Thyroid gland (tissue), 4 donors: ENCODE measurements at regions not wholly inside any gene's neighbourhood (a gene's known extent, or its start where the extent isn't known, plus 50 kb on each side); places are given as distances from the start of the nearest gene placed in this dataset.

ENCODE experiments used
- DNase-seq, 2 donors: peaks; one replicate each; pipeline ENCODE4 v3.0.0-alpha.2; 2019
- H3K27ac ChIP-seq, 3 donors: fragments of 200-600 bp; sonication (generic); 1 replicate in 2 of 3; 2 replicates in 1 of 3; pipeline ENCODE4 v1.5.1; 2016 to 2019; ENCODE audit warnings: mild to moderate bottlenecking in 1 of 3, moderate library complexity in 1 of 3
- H3K27me3 ChIP-seq: fragments of 200-600 bp; sonication (generic); one replicate; pipeline ENCODE4 v1.5.1; 2019
- H3K36me3 ChIP-seq, 2 donors: fragments of 200-600 bp; sonication (generic); one replicate each; pipeline ENCODE4 v1.5.1; 2016 to 2019
- H3K4me1 ChIP-seq, 2 donors: fragments of 200-600 bp; sonication (generic); one replicate each; pipeline ENCODE4 v1.5.1; 2017 to 2019
- H3K4me3 ChIP-seq, 3 donors: fragments of 200-600 bp; sonication (generic); replicated peaks in 1 of 3; 1 replicate in 2 of 3; 2 replicates in 1 of 3; pipeline ENCODE4 v1.5.1; 2016; ENCODE audit warnings: mild to moderate bottlenecking in 1 of 3
- H3K9me3 ChIP-seq: fragments of 200-600 bp; sonication (generic); one replicate; pipeline ENCODE4 v1.5.1; 2017
- POLR2A ChIP-seq, 2 donors: fragments of 450-650 bp; IDR thresholded peaks; one replicate each; pipeline ENCODE4 v1.6.1; 2017; ENCODE audit warnings: antibody characterized with exemption in 2 of 2, mild to moderate bottlenecking in 2 of 2, moderate library complexity in 1 of 2
- WGBS, 2 donors: methylation state at CpG; one replicate each; pipeline ENCODE4 v1.1.5; 2017; 5-methylcytosine and 5-hydroxymethylcytosine counted together
- intact Hi-C: fragments of 100-400 bp; cut with DNase I; formaldehyde crosslinking; loops from one replicate; pipeline ENCODE4 v1.15.1; 2023
- TF ChIP-seq, protein P1 (sequence below), 6 experiments: fragments of 200-600 bp in 3 of 6; fragments of 450-650 bp in 3 of 6; sonication (generic) in 3 of 6; IDR thresholded peaks; one replicate each; pipeline ENCODE4 v1.5.1; 2016 to 2019; ENCODE audit warnings: antibody characterized with exemption in 6 of 6, mild to moderate bottlenecking in 2 of 6, inconsistent platforms in 1 of 6, moderate library complexity in 1 of 6

DNA sequence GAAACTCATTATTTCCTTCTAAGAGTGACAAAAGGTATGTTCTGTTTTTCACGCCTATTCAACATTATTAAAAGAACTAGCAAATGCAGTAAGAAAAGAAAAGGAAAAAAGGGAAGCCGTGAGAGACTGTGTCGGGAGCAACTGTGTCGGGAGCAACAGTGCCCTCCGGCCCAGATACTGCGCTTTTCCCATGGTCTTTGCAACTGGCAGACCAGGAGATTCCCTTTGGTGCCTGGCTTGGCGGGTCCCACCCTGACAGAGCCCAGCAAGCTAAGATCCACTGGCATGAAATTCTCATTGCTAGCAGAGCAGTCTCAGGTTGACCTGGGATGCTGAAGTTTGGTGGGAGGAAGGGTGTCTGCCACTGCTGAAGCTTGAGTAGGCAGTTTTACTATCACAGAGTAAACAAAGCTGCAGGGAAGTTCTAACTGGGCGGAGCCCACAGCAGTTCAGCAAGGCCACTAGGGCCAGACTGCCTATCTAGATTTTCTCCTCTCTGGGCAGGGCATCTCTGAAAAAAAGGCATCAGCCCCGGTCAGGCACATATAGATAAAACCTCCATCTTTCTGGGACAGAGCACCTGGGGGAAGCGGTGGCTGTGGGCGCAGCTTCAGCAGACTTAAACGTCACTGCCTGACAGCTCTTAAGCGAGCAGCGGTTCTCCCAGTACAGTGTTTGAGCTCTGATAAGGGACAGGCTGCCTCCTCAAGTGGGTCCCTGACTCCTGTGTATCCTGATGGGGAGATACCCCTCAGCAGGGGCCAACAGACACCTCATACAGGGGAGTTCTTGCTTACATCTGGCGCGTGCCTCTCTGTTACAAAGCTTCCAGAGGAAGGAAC is 1237.4 kb upstream of the CDH18 start:
- no peak for DNase-seq
- no peaks in the 10 kb centered on the region for H3K36me3 ChIP-seq
- intact Hi-C loops = no loop called here
- H3K4me1 ChIP-seq = no peaks in the 10 kb centered on the region
- no peak overlapping the region for H3K4me3 ChIP-seq
- H3K27ac ChIP-seq = no peak overlapping the region
- no peak for TF ChIP-seq POLR2A (IDR thresholded peaks at IDR 0.05)
- TF ChIP-seq, protein P1, sequence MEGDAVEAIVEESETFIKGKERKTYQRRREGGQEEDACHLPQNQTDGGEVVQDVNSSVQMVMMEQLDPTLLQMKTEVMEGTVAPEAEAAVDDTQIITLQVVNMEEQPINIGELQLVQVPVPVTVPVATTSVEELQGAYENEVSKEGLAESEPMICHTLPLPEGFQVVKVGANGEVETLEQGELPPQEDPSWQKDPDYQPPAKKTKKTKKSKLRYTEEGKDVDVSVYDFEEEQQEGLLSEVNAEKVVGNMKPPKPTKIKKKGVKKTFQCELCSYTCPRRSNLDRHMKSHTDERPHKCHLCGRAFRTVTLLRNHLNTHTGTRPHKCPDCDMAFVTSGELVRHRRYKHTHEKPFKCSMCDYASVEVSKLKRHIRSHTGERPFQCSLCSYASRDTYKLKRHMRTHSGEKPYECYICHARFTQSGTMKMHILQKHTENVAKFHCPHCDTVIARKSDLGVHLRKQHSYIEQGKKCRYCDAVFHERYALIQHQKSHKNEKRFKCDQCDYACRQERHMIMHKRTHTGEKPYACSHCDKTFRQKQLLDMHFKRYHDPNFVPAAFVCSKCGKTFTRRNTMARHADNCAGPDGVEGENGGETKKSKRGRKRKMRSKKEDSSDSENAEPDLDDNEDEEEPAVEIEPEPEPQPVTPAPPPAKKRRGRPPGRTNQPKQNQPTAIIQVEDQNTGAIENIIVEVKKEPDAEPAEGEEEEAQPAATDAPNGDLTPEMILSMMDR (IDR thresholded peaks at IDR 0.05) = no peak
- 87 to 88% methylated on average over 15 to 16 of the region's 16 CpGs for WGBS, 2 donors
- no peaks in the 10 kb centered on the region for H3K27me3 ChIP-seq
- no peaks in the 10 kb centered on the region for H3K9me3 ChIP-seq

DNA sequence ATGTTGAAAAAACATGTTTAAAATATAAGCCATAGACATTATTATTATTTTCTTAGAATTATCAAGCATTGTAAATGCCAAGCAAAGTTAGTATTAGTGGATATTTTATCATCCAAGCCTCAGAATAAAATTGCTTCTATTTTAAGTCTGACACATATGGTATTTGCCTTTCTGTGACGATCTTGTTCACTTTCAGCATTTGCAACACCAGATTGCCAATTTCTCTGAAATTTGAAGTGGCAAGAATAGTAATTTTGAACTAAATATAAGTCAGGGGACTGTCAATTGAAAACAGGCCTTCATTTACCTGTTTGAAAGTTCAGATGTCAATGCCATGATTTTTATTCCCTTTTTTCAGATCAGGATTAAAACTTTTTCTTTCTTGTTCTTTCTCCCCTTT is 1233.6 kb upstream of the CDH18 start:
- no peak for TF ChIP-seq POLR2A (IDR thresholded peaks at IDR 0.05)
- TF ChIP-seq, protein P1 (IDR thresholded peaks at IDR 0.05) = no peak
- WGBS, 2 donors = 84 to 85% methylated on average over 1 of the region's 1 CpG
- no peak overlapping the region for H3K4me3 ChIP-seq
- no peak overlapping the region for H3K27ac ChIP-seq
- H3K36me3 ChIP-seq = no peaks in the 10 kb centered on the region
- no peaks in the 10 kb centered on the region for H3K9me3 ChIP-seq
- DNase-seq = no peak
- no peaks in the 10 kb centered on the region for H3K4me1 ChIP-seq
- intact Hi-C loops = no loop called here
- H3K27me3 ChIP-seq = no peaks in the 10 kb centered on the region

DNA sequence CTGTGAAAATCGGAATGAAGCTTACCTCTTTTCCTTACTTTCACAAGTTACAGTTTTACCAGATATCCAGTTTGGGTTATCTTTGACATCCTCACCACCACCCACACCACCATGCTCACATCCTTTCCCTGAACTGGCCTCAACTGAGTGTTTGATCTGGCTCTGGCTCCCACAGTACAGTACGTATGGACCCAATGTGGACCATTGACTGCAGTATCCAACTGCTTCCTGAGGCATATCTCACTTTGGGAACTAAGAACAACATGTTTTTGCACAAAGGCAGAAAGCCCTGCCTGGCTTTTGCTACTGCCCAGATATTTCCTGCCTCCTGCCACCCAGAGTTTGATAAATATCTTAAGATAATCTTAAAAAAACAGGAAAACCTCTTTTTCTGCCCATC is 1232.0 kb upstream of the CDH18 start:
- no peak for DNase-seq
- H3K27ac ChIP-seq = no peak overlapping the region
- H3K27me3 ChIP-seq = no peaks in the 10 kb centered on the region
- H3K4me1 ChIP-seq = no peaks in the 10 kb centered on the region
- H3K36me3 ChIP-seq = no peaks in the 10 kb centered on the region
- TF ChIP-seq, protein P1 (IDR thresholded peaks at IDR 0.05) = no peak
- TF ChIP-seq POLR2A (IDR thresholded peaks at IDR 0.05) = no peak
- no peak overlapping the region for H3K4me3 ChIP-seq
- WGBS, 2 donors = 59 to 61% methylated on average over 2 of the region's 2 CpGs
- H3K9me3 ChIP-seq = no peaks in the 10 kb centered on the region
- intact Hi-C loops = no loop called here

GRCh38 chr5:21219251-21219650 is 1231.3 kb upstream of the CDH18 start:
- no peak for DNase-seq
- no peaks in the 10 kb centered on the region for H3K4me1 ChIP-seq
- no peaks in the 10 kb centered on the region for H3K9me3 ChIP-seq
- WGBS, 2 donors = 89 to 96% methylated on average over 1 of the region's 1 CpG
- no peak overlapping the region for H3K27ac ChIP-seq
- no peaks in the 10 kb centered on the region for H3K36me3 ChIP-seq
- intact Hi-C loops = no loop called here
- no peak overlapping the region for H3K4me3 ChIP-seq
- H3K27me3 ChIP-seq = no peaks in the 10 kb centered on the region
- TF ChIP-seq POLR2A (IDR thresholded peaks at IDR 0.05) = no peak
- TF ChIP-seq, protein P1 (IDR thresholded peaks at IDR 0.05) = no peak

DNA sequence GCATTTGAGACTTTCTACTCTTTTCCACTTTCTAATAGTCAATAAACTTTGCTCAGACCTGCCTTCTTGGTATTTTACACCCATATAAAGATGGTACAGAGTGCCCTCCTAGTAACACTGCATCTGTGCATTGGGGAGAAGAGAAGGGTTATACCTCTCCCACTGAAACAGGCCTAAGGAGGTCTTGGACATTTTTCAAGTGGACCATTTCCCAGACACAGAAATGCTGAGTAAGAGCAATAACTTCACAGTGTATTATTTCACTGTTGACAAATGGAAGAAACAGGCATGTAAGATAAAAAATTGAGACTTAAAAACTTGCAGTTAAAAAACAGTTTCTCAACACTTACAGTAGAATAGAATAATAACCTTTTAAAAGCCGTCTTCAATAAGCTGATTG is 1224.0 kb upstream of the CDH18 start:
- no peak for DNase-seq
- intact Hi-C loops = no loop called here

More for the DNA sequence above, 1224.0 kb upstream of the CDH18 start:
- H3K4me3 ChIP-seq = no peak overlapping the region
- H3K27ac ChIP-seq = no peak overlapping the region
- TF ChIP-seq, protein P1 (IDR thresholded peaks at IDR 0.05) = no peak
- TF ChIP-seq POLR2A (IDR thresholded peaks at IDR 0.05) = no peak
- no peaks in the 10 kb centered on the region for H3K4me1 ChIP-seq
- 66 to 72% methylated on average over 1 of the region's 1 CpG for WGBS, 2 donors
- no peaks in the 10 kb centered on the region for H3K27me3 ChIP-seq
- no peaks in the 10 kb centered on the region for H3K9me3 ChIP-seq
- no peaks in the 10 kb centered on the region for H3K36me3 ChIP-seq
